ENCODE measurements at regions not wholly inside any gene's neighbourhood (a gene's known extent, or its start where the extent isn't known, plus 50 kb on each side); places are given as distances from the start of the nearest gene placed in this dataset.

DNA sequence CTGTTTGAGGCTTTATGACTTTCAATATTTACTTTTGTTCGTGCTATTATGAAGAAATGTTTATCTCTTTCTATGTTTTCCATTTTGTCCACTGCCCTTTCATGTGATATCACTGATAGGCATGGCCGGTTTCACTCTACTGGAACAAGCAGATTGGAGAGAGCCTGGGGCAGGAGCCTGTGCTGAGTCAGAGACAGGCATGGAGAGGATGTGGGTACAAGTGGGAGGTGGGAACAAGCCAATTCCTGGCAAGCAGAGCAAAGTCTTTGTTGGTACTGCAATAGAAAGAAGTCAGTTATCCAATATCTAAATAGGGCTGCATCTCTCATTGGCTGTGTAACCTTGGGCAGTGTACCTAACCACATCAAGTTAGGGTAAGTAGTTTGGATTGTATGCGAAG lies 545.6 kb upstream of the MAP3K7 start:
- no peak for TF ChIP-seq CTCF (IDR thresholded peaks at IDR 0.05)
- no peak for TF ChIP-seq POLR2A (IDR thresholded peaks at IDR 0.05)

Data from thyroid gland (tissue), 4 donors.